HG03095 (cell line): ENCODE measurements at regions not wholly inside any gene's neighbourhood (a gene's known extent, or its start where the extent isn't known, plus 50 kb on each side); places are given as distances from the start of the nearest gene placed in this dataset.

Source experiments
- ATAC-seq: cut with Tn5 transposase; IDR thresholded peaks from one replicate; pipeline ENCODE4 v1.9.1; 2021; ENCODE audit warnings: moderate library complexity; ENCODE audit not compliant: unreplicated experiment

GRCh38 chr11:116509551-116509950 lies 263.2 kb downstream of the BUD13 start:
- no peak for ATAC-seq

- no peak for ATAC-seq
Measured at GRCh38 chr11:116507849-116508695, 264.7 kb downstream of the BUD13 start.

GRCh38 chr11:116507016-116507415 lies 265.8 kb downstream of the BUD13 start:
- ATAC-seq: no peak

- ATAC-seq: no peak
Measured at GRCh38 chr11:116506263-116506825, 266.4 kb downstream of the BUD13 start.

- no peak for ATAC-seq
Measured at GRCh38 chr11:116505298-116506262, 267.2 kb downstream of the BUD13 start.

- ATAC-seq: no peak
Measured at GRCh38 chr11:116504541-116505297, 268.1 kb downstream of the BUD13 start.

- ATAC-seq: no peak
Measured at GRCh38 chr11:116503216-116504160, 269.3 kb downstream of the BUD13 start.

GRCh38 chr11:116502641-116503061 lies 270.1 kb downstream of the BUD13 start:
- ATAC-seq: no peak

- no peak for ATAC-seq
Measured at GRCh38 chr11:116501728-116502127, 271.1 kb downstream of the BUD13 start.

- ATAC-seq: no peak
Measured at GRCh38 chr11:116500947-116501602, 271.7 kb downstream of the BUD13 start.

DNA sequence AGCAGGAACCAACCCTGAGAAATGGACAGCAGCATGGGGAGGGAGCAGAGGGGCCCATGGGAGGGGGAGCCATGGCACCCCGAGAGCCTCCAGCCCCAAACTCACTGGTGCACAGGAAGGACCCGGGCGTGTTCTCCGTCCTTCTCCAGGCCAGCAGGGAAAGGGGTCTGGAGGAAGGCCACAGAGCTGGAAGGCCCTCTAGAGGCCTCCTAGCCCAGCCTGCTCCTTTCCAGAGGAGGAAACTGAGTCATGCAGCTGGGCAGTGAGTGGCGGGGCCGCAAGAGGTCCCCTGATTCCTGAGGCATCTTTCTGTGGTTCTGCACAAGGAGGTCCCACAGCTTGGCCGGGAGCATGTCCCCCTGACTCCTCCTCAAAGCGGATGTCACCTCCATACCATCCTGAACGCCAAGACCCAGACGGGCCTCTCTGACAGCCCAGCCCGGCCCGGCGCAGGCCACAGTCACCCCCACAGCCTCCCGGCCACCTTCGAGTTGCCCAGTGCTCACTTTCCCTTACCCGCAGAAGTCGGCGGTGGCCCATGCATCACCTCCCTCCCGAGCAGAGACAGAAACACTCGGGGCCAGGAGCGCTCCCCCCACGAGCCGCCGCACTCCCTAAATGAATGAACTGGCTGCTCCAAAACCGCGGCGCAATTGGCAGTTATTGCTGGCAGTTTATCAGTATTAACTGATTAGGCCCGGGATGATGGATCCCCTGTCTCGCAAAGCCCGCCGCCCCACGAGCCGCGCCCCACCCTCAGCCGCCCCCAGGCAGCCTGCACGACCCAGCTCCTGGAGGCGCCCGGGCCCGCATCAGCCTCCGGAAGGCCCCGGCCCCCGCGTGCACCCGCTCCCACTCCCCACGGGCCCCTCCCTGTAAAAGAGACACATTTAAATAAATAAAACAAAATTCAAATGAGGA lies 272.5 kb downstream of the BUD13 start:
- no peak for ATAC-seq

DNA sequence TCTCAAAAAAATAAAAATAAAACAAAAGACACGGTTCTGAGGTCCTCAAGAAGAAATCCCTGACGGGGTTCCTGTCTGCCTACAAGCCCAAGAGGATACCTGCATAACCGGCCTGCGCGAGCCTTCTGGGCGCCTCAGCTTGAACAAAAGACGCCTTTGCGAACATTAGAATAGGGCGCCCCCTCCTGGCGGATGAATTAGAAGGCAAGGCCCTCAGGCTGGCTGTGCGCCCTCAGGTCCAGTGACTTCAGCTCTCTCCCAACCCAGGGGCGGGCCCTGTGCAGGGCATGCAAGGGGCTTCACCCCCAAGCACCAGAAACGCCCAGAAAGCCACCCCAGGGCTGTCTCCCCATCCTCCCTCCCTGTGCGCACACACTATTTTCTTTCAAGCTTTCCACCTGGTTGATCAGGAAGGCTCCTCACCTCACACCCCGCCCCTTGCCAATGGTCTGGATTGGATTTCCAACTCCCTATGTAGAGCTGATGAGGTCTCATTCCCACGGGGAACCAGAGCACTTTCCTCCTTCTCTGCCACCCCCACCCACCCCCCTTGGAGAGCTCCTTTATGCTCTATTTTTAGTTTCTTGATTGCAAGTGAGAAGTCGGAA lies 273.3 kb downstream of the BUD13 start:
- ATAC-seq: no peak

DNA sequence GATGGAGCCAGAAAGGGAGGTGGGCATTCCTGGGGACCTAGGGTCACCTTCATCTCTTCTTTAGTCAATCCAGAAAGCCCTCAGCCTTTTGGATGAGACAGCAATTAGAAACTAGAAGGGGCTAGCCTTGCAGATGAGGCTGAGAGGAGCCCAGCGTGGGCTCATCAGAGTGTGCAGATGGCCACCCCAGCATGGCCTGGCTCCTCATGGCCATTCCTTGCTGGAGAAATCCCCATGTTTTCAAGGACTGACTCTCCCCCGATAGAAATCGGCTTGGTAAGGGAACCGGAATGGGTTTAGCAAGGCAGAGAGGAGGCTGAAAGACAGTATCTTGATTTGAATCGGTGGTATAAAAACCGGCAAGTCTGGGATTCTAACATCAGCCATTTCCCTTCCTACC lies 274.6 kb downstream of the BUD13 start:
- ATAC-seq: no peak

- no peak for ATAC-seq
Measured at GRCh38 chr11:116492600-116492999, 280.2 kb downstream of the BUD13 start.

DNA sequence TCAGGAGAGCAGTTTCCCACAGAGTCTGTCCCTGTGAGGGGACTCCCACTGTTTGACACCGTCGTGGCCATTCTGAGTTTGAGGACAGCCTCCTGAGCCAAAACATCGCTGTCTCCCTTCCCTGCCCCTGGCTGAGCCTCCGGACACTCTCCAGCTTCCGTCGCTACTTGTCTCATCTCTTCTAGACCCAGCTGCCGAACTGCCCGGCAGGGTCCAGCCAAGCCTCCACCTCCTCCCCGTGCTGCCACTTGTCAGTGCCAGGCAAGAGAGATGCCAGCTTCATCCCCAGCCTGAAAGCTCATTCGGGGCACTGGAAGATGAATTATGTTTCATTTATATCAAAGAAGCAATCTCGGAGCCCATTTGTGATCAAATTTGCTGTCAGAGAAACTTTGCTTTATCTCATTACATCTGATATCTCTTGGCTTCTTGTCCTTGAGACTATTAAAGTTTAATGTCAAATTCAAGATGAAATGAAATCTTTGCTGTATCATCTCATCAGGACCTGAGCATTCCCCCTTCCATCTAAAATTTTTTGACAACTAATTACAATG lies 283.9 kb downstream of the BUD13 start:
- ATAC-seq: no peak

- no peak for ATAC-seq
Measured at GRCh38 chr11:116485425-116485824, 287.4 kb downstream of the BUD13 start.

DNA sequence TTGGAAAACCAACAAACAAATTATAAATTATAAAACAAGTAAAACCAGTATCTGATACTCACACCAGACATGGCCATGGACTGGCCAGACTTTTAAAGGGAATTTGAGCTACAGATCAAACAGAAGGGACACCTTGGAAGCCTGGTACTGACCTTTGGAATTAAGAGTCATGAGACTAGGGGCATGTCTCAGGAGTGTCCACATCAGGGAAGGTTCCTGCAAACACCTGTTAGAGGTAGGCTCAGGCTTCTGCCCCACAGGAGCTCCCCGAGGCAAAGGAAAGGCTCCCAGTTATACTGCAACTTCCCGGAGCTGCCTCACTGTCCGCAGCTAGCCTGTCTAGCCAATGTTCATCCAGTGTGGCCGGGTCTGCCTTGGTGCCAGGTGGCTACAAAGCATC lies 290.1 kb downstream of the BUD13 start:
- ATAC-seq: no peak
